ENCODE measurements at regions not wholly inside any gene's neighbourhood (a gene's known extent, or its start where the extent isn't known, plus 50 kb on each side); places are given as distances from the start of the nearest gene placed in this dataset.

- intact Hi-C loops (cut with DNase I) = no loop called here
- no peak for ATAC-seq
- no peak for DNase-seq
Measured at GRCh38 chr4:35325908-35326453, 918.3 kb downstream of the ARAP2 start.

GRCh38 chr4:35342833-35343232 lies 901.5 kb downstream of the ARAP2 start:
- intact Hi-C loops (cut with DNase I) = no loop called here
- no peak for DNase-seq
- no peak for ATAC-seq

GRCh38 chr4:35347276-35347675 lies 897.0 kb downstream of the ARAP2 start:
- ATAC-seq (no peak), DNase-seq (no peak)
- intact Hi-C loops (cut with DNase I) = no loop called here

- DNase-seq = no peak
- no peak for ATAC-seq
- intact Hi-C loops (cut with DNase I) = no loop called here
Measured at GRCh38 chr4:35358001-35358584, 886.2 kb downstream of the ARAP2 start.

GRCh38 chr4:35364321-35364870 lies 879.9 kb downstream of the ARAP2 start:
- ATAC-seq = no peak
- DNase-seq = no peak
- intact Hi-C loops (cut with DNase I) = no loop called here

GRCh38 chr4:35365186-35365585 lies 879.1 kb downstream of the ARAP2 start:
- intact Hi-C loops (cut with DNase I) = no loop called here
- no peak for ATAC-seq
- no peak for DNase-seq

GRCh38 chr4:35399912-35400311 lies 844.4 kb downstream of the ARAP2 start:
- ATAC-seq (no peak), DNase-seq (no peak)
- intact Hi-C loops (cut with DNase I) = no loop called here

- intact Hi-C loops (cut with DNase I) = no loop called here
- no peak for ATAC-seq
- DNase-seq = no peak
Measured at GRCh38 chr4:35423104-35423503, 821.2 kb downstream of the ARAP2 start.

- ATAC-seq = no peak
- no peak for DNase-seq
- intact Hi-C loops (cut with DNase I) = no loop called here
Measured at GRCh38 chr4:35447474-35447873, 796.8 kb downstream of the ARAP2 start.

GRCh38 chr4:35459045-35459444 lies 785.3 kb downstream of the ARAP2 start:
- ATAC-seq (no peak), DNase-seq (no peak)
- intact Hi-C loops (cut with DNase I) = no loop called here

- DNase-seq (no peak), ATAC-seq (no peak)
- intact Hi-C loops (cut with DNase I) = no loop called here
Measured at GRCh38 chr4:35461931-35462659, 782.2 kb downstream of the ARAP2 start.

GRCh38 chr4:35463251-35463952 lies 780.9 kb downstream of the ARAP2 start:
- intact Hi-C loops (cut with DNase I) = no loop called here
- ATAC-seq (no peak), DNase-seq (no peak)

- intact Hi-C loops (cut with DNase I) = no loop called here
- ATAC-seq = no peak
- DNase-seq = no peak
Measured at GRCh38 chr4:35464964-35465528, 779.3 kb downstream of the ARAP2 start.

GRCh38 chr4:35491093-35491492 lies 753.2 kb downstream of the ARAP2 start:
- intact Hi-C loops (cut with DNase I) = no loop called here
- ATAC-seq (no peak), DNase-seq (no peak)

- DNase-seq = no peak
- intact Hi-C loops (cut with DNase I) = no loop called here
- ATAC-seq = no peak
Measured at GRCh38 chr4:35493977-35494376, 750.3 kb downstream of the ARAP2 start.

- DNase-seq (no peak), ATAC-seq (no peak)
- intact Hi-C loops (cut with DNase I) = no loop called here
Measured at GRCh38 chr4:35494955-35495354, 749.4 kb downstream of the ARAP2 start.

- intact Hi-C loops (cut with DNase I) = no loop called here
- ATAC-seq = no peak
- DNase-seq = no peak
Measured at GRCh38 chr4:35500812-35501211, 743.5 kb downstream of the ARAP2 start.

GRCh38 chr4:35503435-35503834 lies 740.9 kb downstream of the ARAP2 start:
- intact Hi-C loops (cut with DNase I) = no loop called here
- no peak for ATAC-seq
- no peak for DNase-seq

- ATAC-seq = no peak
- DNase-seq = no peak
- intact Hi-C loops (cut with DNase I) = no loop called here
Measured at GRCh38 chr4:35506161-35506560, 738.2 kb downstream of the ARAP2 start.

GRCh38 chr4:35511851-35512250 lies 732.5 kb downstream of the ARAP2 start:
- DNase-seq (no peak), ATAC-seq (no peak)
- intact Hi-C loops (cut with DNase I) = no loop called here

Data from left cardiac atrium (tissue), 4 donors.